ENCODE measurements at regions not wholly inside any gene's neighbourhood (a gene's known extent, or its start where the extent isn't known, plus 50 kb on each side); places are given as distances from the start of the nearest gene placed in this dataset.

DNA sequence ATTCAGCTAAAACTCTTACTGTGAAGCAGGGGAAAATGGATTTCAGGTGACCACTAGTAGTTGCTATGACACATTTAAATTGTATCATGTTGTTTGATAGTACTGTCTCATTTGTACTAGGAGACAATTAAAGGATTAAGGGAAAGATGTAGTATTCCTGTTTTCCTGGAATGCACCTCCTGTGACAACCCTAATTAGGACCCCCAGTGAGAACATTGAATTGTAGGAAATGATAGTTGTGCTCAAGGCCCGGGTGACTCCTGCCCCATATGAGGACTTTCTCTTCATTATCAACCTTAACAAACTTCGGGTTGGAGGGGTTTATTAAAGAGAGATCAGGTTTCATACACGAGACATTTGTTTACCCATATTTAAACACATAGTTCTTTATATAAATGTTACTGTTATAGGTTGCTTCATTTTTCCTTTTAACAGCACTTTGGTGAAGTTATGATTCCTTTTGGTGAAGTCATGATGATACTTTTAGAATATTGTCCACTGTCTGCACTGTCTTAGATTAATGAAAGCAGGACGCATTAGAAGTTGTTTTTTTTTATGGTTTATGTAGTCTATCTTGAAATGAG is 392.6 kb upstream of the NAALADL2 start:
- Histone ChIP-seq H3K9ac (ENCODE audit: control insufficient read depth, extremely low read depth, insufficient read depth, low read length) (no peak overlapping the region), H3K27me3 (ENCODE audit: control insufficient read depth, extremely low read depth, insufficient read depth, low read length) (no peaks in the 10 kb centered on the region), H3K36me3 (ENCODE audit: control insufficient read depth in 2 of 2, extremely low read depth in 1 of 2, insufficient read depth in 2 of 2, low read length in 2 of 2) (no peaks in the 10 kb centered on the region), H3K4me3 (ENCODE audit: control insufficient read depth in 2 of 3, extremely low read depth in 1 of 3, insufficient read depth in 2 of 3, low read depth in 1 of 3, low read length in 3 of 3) (no peak overlapping the region), H3K4me2 (ENCODE audit: control insufficient read depth, extremely low read depth, insufficient read depth, low read depth, low read length) (no peak overlapping the region), H3K4me1 (ENCODE audit: control insufficient read depth, extremely low read depth, insufficient read depth, low read length) (no peaks in the 10 kb centered on the region), H2AFZ (ENCODE audit: control insufficient read depth, low read length) (no peak overlapping the region), H3K79me2 (ENCODE audit: control insufficient read depth, insufficient read depth, low read length) (no peaks in the 10 kb centered on the region), H3K9me3 (ENCODE audit: control insufficient read depth, low read depth, low read length) (no peaks in the 10 kb centered on the region), H4K20me1 (ENCODE audit: control insufficient read depth, extremely low read depth, insufficient read depth, low read length) (no peaks in the 10 kb centered on the region), H3K9me1 (ENCODE audit: control insufficient read depth, extremely low read depth, insufficient read depth, low read length) (no peaks in the 10 kb centered on the region), H3K27ac (ENCODE audit: control insufficient read depth, insufficient read depth, low read length) (no peak overlapping the region)
- dilution Hi-C loops (cut with MboI; ENCODE audit: extremely low pct_ligation_motif_present, low sequenced_read_pairs): no loop called here
- DNase-seq (ENCODE audit: low read depth, low spot score) (no peak), FAIRE-seq (no peak)
- TF ChIP-seq, protein P1, sequence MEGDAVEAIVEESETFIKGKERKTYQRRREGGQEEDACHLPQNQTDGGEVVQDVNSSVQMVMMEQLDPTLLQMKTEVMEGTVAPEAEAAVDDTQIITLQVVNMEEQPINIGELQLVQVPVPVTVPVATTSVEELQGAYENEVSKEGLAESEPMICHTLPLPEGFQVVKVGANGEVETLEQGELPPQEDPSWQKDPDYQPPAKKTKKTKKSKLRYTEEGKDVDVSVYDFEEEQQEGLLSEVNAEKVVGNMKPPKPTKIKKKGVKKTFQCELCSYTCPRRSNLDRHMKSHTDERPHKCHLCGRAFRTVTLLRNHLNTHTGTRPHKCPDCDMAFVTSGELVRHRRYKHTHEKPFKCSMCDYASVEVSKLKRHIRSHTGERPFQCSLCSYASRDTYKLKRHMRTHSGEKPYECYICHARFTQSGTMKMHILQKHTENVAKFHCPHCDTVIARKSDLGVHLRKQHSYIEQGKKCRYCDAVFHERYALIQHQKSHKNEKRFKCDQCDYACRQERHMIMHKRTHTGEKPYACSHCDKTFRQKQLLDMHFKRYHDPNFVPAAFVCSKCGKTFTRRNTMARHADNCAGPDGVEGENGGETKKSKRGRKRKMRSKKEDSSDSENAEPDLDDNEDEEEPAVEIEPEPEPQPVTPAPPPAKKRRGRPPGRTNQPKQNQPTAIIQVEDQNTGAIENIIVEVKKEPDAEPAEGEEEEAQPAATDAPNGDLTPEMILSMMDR (optimal IDR thresholded peaks at IDR 0.05 in 1 of 3, IDR thresholded peaks at IDR 0.05 in 1 of 3, conservative IDR thresholded peaks at IDR 0.05 in 1 of 3; ENCODE audit: extremely low read depth in 1 of 3, insufficient read depth in 2 of 3, low read length in 3 of 3): no peak
- no peak for TF ChIP-seq EZH2 (IDR thresholded peaks at IDR 0.05; ENCODE audit: low read length)

DNA sequence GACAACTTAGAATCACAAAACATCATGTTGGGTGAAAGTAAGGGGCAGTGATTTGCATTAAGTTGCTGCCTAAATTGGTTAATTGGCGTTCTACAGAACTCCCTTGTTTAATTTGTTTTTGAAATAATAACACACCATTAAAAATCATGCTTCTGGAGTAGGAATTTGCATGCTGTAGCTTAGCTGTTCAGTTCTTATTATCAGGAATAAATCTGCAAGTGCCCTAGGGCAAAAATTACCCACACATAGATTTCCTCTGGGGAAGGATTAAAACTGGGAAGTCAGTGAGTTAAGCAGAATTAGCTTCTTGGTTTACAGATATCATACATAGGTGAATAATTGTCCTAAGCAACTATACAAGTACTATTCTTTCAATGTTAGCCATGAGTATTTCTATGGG is 381.6 kb upstream of the NAALADL2 start:
- dilution Hi-C loops (cut with MboI; ENCODE audit: extremely low pct_ligation_motif_present, low sequenced_read_pairs): no loop called here
- H3K9me1 ChIP-seq (ENCODE audit: control insufficient read depth, extremely low read depth, insufficient read depth, low read length): no peaks in the 10 kb centered on the region
- H3K79me2 ChIP-seq (ENCODE audit: control insufficient read depth, insufficient read depth, low read length): no peaks in the 10 kb centered on the region
- H3K9ac ChIP-seq (ENCODE audit: control insufficient read depth, extremely low read depth, insufficient read depth, low read length): no peak overlapping the region
- no peaks in the 10 kb centered on the region for H3K27me3 ChIP-seq (ENCODE audit: control insufficient read depth, extremely low read depth, insufficient read depth, low read length)
- no peaks in the 10 kb centered on the region for H3K36me3 ChIP-seq (ENCODE audit: control insufficient read depth in 2 of 2, extremely low read depth in 1 of 2, insufficient read depth in 2 of 2, low read length in 2 of 2)
- H3K4me3 ChIP-seq (ENCODE audit: control insufficient read depth in 2 of 3, extremely low read depth in 1 of 3, insufficient read depth in 2 of 3, low read depth in 1 of 3, low read length in 3 of 3): no peak overlapping the region
- TF ChIP-seq, protein P1 (optimal IDR thresholded peaks at IDR 0.05 in 1 of 3, IDR thresholded peaks at IDR 0.05 in 1 of 3, conservative IDR thresholded peaks at IDR 0.05 in 1 of 3; ENCODE audit: extremely low read depth in 1 of 3, insufficient read depth in 2 of 3, low read length in 3 of 3): no peak
- TF ChIP-seq EZH2 (IDR thresholded peaks at IDR 0.05; ENCODE audit: low read length): no peak
- H3K9me3 ChIP-seq (ENCODE audit: control insufficient read depth, low read depth, low read length): no peaks in the 10 kb centered on the region
- H3K4me2 ChIP-seq (ENCODE audit: control insufficient read depth, extremely low read depth, insufficient read depth, low read depth, low read length): no peak overlapping the region
- peak; percentile 36 for FAIRE-seq
- H3K4me1 ChIP-seq (ENCODE audit: control insufficient read depth, extremely low read depth, insufficient read depth, low read length): no peaks in the 10 kb centered on the region
- H3K27ac ChIP-seq (ENCODE audit: control insufficient read depth, insufficient read depth, low read length): no peak overlapping the region
- H4K20me1 ChIP-seq (ENCODE audit: control insufficient read depth, extremely low read depth, insufficient read depth, low read length): no peaks in the 10 kb centered on the region
- no peak overlapping the region for H2AFZ ChIP-seq (ENCODE audit: control insufficient read depth, low read length)
- no peak for DNase-seq (ENCODE audit: low read depth, low spot score)

All from keratinocyte (primary cell).